Liver (tissue), 3 donors: ENCODE measurements at regions not wholly inside any gene's neighbourhood (a gene's known extent, or its start where the extent isn't known, plus 50 kb on each side); places are given as distances from the start of the nearest gene placed in this dataset.

Experiments
- CTCF ChIP-seq: fragments of 150-350 bp; IDR thresholded peaks from 2 replicates; pipeline ENCODE4 v1.5.1; 2017; ENCODE audit warnings: improper control_type of control experiment, low read depth, low read length; ENCODE audit not compliant: missing input control
- EGR1 ChIP-seq, 2 donors: IDR thresholded peaks; 2 replicates each; pipeline ENCODE4 v1.6.1; 2016 to 2018; ENCODE audit warnings: antibody characterized with exemption in 2 of 2, low read depth in 2 of 2
- FOXA1 ChIP-seq: IDR thresholded peaks from 2 replicates; pipeline ENCODE4 v1.6.1; 2016; ENCODE audit warnings: antibody characterized with exemption
- FOXA2 ChIP-seq: IDR thresholded peaks from 2 replicates; pipeline ENCODE4 v1.6.1; 2016; ENCODE audit warnings: antibody characterized with exemption
- JUND ChIP-seq, 2 donors: IDR thresholded peaks; 2 replicates each; pipeline ENCODE4 v1.6.1; 2016; ENCODE audit warnings: antibody characterized with exemption in 2 of 2
- RAD21 ChIP-seq, 2 donors: IDR thresholded peaks; 2 replicates each; pipeline ENCODE4 v1.6.1; 2016; ENCODE audit warnings: antibody characterized with exemption in 2 of 2, mild to moderate bottlenecking in 2 of 2
- TAF1 ChIP-seq: conservative IDR thresholded peaks from 2 replicates; pipeline ENCODE4 v1.6.1; 2016; ENCODE audit warnings: antibody characterized with exemption, mild to moderate bottlenecking
- YY1 ChIP-seq: IDR thresholded peaks from 2 replicates; pipeline ENCODE4 v1.6.1; 2016; ENCODE audit warnings: antibody characterized with exemption, mild to moderate bottlenecking
- TF ChIP-seq, protein P1 (sequence below): IDR thresholded peaks from 2 replicates; pipeline ENCODE4 v1.6.1; 2016; ENCODE audit warnings: antibody characterized with exemption
- TF ChIP-seq, protein P2 (sequence below): IDR thresholded peaks from 2 replicates; pipeline ENCODE4 v1.6.1; 2016; ENCODE audit warnings: antibody characterized with exemption
- TF ChIP-seq, protein P3 (sequence below): IDR thresholded peaks from 2 replicates; pipeline ENCODE4 v1.6.1; 2016; ENCODE audit warnings: antibody characterized with exemption, mild to moderate bottlenecking
- donor health status: healthy.
- donor health status: healthy.

GRCh38 chr1:234827181-234827580, 217.2 kb upstream of the IRF2BP2 start:
- TF ChIP-seq CTCF (no peak), FOXA1 (no peak), RAD21 (IDR thresholded peaks at IDR 0.05) (no peak), JUND (IDR thresholded peaks at IDR 0.05) (no peak), TAF1 (no peak), YY1 (no peak), EGR1 (IDR thresholded peaks at IDR 0.05; ENCODE audit: low read depth in 2 of 2) (no peak), FOXA2 (no peak)
- TF ChIP-seq, protein P1, sequence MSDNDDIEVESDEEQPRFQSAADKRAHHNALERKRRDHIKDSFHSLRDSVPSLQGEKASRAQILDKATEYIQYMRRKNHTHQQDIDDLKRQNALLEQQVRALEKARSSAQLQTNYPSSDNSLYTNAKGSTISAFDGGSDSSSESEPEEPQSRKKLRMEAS: no peak
- TF ChIP-seq, protein P2, sequence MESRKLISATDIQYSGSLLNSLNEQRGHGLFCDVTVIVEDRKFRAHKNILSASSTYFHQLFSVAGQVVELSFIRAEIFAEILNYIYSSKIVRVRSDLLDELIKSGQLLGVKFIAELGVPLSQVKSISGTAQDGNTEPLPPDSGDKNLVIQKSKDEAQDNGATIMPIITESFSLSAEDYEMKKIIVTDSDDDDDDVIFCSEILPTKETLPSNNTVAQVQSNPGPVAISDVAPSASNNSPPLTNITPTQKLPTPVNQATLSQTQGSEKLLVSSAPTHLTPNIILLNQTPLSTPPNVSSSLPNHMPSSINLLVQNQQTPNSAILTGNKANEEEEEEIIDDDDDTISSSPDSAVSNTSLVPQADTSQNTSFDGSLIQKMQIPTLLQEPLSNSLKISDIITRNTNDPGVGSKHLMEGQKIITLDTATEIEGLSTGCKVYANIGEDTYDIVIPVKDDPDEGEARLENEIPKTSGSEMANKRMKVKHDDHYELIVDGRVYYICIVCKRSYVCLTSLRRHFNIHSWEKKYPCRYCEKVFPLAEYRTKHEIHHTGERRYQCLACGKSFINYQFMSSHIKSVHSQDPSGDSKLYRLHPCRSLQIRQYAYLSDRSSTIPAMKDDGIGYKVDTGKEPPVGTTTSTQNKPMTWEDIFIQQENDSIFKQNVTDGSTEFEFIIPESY: no peak
- TF ChIP-seq, protein P3, sequence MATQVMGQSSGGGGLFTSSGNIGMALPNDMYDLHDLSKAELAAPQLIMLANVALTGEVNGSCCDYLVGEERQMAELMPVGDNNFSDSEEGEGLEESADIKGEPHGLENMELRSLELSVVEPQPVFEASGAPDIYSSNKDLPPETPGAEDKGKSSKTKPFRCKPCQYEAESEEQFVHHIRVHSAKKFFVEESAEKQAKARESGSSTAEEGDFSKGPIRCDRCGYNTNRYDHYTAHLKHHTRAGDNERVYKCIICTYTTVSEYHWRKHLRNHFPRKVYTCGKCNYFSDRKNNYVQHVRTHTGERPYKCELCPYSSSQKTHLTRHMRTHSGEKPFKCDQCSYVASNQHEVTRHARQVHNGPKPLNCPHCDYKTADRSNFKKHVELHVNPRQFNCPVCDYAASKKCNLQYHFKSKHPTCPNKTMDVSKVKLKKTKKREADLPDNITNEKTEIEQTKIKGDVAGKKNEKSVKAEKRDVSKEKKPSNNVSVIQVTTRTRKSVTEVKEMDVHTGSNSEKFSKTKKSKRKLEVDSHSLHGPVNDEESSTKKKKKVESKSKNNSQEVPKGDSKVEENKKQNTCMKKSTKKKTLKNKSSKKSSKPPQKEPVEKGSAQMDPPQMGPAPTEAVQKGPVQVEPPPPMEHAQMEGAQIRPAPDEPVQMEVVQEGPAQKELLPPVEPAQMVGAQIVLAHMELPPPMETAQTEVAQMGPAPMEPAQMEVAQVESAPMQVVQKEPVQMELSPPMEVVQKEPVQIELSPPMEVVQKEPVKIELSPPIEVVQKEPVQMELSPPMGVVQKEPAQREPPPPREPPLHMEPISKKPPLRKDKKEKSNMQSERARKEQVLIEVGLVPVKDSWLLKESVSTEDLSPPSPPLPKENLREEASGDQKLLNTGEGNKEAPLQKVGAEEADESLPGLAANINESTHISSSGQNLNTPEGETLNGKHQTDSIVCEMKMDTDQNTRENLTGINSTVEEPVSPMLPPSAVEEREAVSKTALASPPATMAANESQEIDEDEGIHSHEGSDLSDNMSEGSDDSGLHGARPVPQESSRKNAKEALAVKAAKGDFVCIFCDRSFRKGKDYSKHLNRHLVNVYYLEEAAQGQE: no peak
